Dendritic cell treated with granulocyte-macrophage colony-stimulating factor and Interleukin-4, amounts not matched to agents 40 ng/mL and 50 ng/mL, for 4 days (primary cell): ENCODE measurements at regions not wholly inside any gene's neighbourhood (a gene's known extent, or its start where the extent isn't known, plus 50 kb on each side); places are given as distances from the start of the nearest gene placed in this dataset.

Source experiments
- H3K27ac Mint-ChIP-seq: one replicate; pipeline ENCODE4 v1.8.0; 2022; ENCODE audit warnings: mild to moderate bottlenecking, mixed read lengths
- H3K27me3 Mint-ChIP-seq: one replicate; pipeline ENCODE4 v1.8.0; 2022; ENCODE audit warnings: mild to moderate bottlenecking, mixed read lengths
- H3K36me3 Mint-ChIP-seq: one replicate; pipeline ENCODE4 v1.8.0; 2022; ENCODE audit warnings: low read depth, mixed read lengths
- H3K4me1 Mint-ChIP-seq: one replicate; pipeline ENCODE4 v1.8.0; 2022; ENCODE audit warnings: low read depth, mixed read lengths
- H3K4me3 Mint-ChIP-seq: one replicate; pipeline ENCODE4 v1.8.0; 2022; ENCODE audit warnings: mild to moderate bottlenecking, moderate library complexity, mixed read lengths
- H3K9me3 Mint-ChIP-seq: one replicate; pipeline ENCODE4 v1.8.0; 2022; ENCODE audit warnings: mixed read lengths
- intact Hi-C: fragments of 100-400 bp; cut with micrococcal nuclease; formaldehyde crosslinking; loops from one replicate; pipeline ENCODE4 v1.15.0; 2022

- Mint-ChIP-seq H3K27me3 (no peaks in the 10 kb centered on the region), H3K4me3 (no peak overlapping the region), H3K9me3 (no peaks in the 10 kb centered on the region), H3K4me1 (peaks cover 3% of the 10 kb centered on the region), H3K27ac (no peak overlapping the region), H3K36me3 (no peaks in the 10 kb centered on the region)
- intact Hi-C loops: no loop called here
Observed at GRCh38 chr2:57918126-57918525, 128.5 kb upstream of the VRK2 start.

- Mint-ChIP-seq H3K27ac (no peak overlapping the region), H3K36me3 (no peaks in the 10 kb centered on the region), H3K9me3 (no peaks in the 10 kb centered on the region), H3K4me3 (no peak overlapping the region), H3K27me3 (no peaks in the 10 kb centered on the region), H3K4me1 (peaks cover 10% of the 10 kb centered on the region)
- intact Hi-C loops: no loop called here
Observed at GRCh38 chr2:57920342-57920939, 126.2 kb upstream of the VRK2 start.

DNA sequence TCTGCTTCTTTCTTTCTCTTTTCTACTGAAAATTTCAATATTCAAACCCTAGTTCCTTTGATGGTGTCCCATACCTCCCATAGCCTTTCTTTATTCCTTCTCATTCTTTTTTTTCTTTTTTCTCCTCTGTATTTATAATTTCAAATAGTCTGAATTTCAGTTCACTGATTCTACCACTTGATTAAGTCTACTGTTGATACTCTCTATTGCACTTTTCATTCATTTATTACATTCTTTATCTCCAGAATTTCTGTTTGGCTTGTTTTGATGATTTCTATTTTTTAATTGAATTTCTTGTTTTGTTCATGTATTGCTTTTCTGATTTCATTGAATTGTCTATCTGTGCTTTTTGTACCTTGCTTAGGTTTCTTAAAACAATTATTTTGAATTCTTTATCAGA, 111.9 kb upstream of the VRK2 start:
- no peak overlapping the region for H3K27ac Mint-ChIP-seq
- H3K9me3 Mint-ChIP-seq: peaks cover 60% of the 10 kb centered on the region
- H3K4me3 Mint-ChIP-seq: no peak overlapping the region
- H3K36me3 Mint-ChIP-seq: no peaks in the 10 kb centered on the region
- H3K4me1 Mint-ChIP-seq: no peaks in the 10 kb centered on the region
- intact Hi-C loops: no loop called here
- no peaks in the 10 kb centered on the region for H3K27me3 Mint-ChIP-seq

GRCh38 chr2:57936216-57936615, 110.4 kb upstream of the VRK2 start:
- peaks cover 46% of the 10 kb centered on the region for H3K9me3 Mint-ChIP-seq
- H3K36me3 Mint-ChIP-seq: no peaks in the 10 kb centered on the region
- no peaks in the 10 kb centered on the region for H3K4me1 Mint-ChIP-seq
- intact Hi-C loops: no loop called here
- no peaks in the 10 kb centered on the region for H3K27me3 Mint-ChIP-seq
- no peak overlapping the region for H3K4me3 Mint-ChIP-seq
- H3K27ac Mint-ChIP-seq: no peak overlapping the region

GRCh38 chr2:57937456-57937855, 109.2 kb upstream of the VRK2 start:
- Mint-ChIP-seq H3K27ac (no peak overlapping the region), H3K36me3 (no peaks in the 10 kb centered on the region), H3K9me3 (peaks cover 42% of the 10 kb centered on the region), H3K4me1 (no peaks in the 10 kb centered on the region), H3K4me3 (no peak overlapping the region), H3K27me3 (no peaks in the 10 kb centered on the region)
- intact Hi-C loops: no loop called here

- H3K4me3 Mint-ChIP-seq: no peak overlapping the region
- intact Hi-C loops: no loop called here
- H3K4me1 Mint-ChIP-seq: no peaks in the 10 kb centered on the region
- H3K27me3 Mint-ChIP-seq: no peaks in the 10 kb centered on the region
- no peak overlapping the region for H3K27ac Mint-ChIP-seq
- H3K9me3 Mint-ChIP-seq: peaks cover 2% of the 10 kb centered on the region
- H3K36me3 Mint-ChIP-seq: no peaks in the 10 kb centered on the region
Observed at GRCh38 chr2:57941816-57942215, 104.8 kb upstream of the VRK2 start.

DNA sequence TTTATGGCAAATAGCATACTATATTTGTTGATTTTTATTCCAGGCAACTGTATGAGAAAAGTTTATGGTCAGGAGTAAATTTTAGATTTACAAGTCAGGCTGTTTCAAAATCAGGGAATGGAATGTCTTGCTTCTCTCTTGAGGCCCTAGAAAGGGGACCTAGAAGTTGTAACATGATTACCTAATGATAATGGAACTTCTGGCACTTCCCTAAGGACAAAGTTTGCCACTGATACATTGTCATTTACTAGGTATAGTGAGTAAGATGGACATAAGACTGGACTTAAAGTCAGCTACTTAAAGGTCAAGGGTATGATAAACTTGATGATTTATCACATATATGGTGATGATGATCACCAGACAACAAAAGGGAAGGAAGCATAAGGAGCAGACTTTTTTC, 103.3 kb upstream of the VRK2 start:
- no peak overlapping the region for H3K4me3 Mint-ChIP-seq
- no peaks in the 10 kb centered on the region for H3K4me1 Mint-ChIP-seq
- no peaks in the 10 kb centered on the region for H3K27me3 Mint-ChIP-seq
- no peak overlapping the region for H3K27ac Mint-ChIP-seq
- intact Hi-C loops: no loop called here
- peaks cover 7% of the 10 kb centered on the region for H3K9me3 Mint-ChIP-seq
- no peaks in the 10 kb centered on the region for H3K36me3 Mint-ChIP-seq

DNA sequence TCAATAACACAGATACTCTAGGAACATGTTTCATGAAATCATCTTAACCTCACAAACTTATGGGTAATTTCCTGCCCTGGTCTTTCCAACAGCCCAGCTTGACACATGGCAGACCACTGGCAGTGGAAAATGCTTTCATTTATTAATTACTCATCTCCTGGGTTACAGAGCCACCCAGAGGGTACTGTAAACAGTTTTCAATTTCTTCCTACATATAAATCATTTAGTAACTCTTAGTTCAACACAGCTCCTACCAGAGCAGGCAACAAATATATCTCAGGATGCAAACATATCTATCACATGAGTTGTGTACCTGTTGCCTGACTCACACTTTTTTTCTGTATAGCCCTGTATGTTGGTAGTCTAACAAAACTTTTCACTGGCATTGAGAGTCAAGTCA, 99.2 kb upstream of the VRK2 start:
- no peak overlapping the region for H3K27ac Mint-ChIP-seq
- no peak overlapping the region for H3K4me3 Mint-ChIP-seq
- no peaks in the 10 kb centered on the region for H3K4me1 Mint-ChIP-seq
- intact Hi-C loops: no loop called here
- no peaks in the 10 kb centered on the region for H3K27me3 Mint-ChIP-seq
- peaks cover 7% of the 10 kb centered on the region for H3K9me3 Mint-ChIP-seq
- no peaks in the 10 kb centered on the region for H3K36me3 Mint-ChIP-seq

DNA sequence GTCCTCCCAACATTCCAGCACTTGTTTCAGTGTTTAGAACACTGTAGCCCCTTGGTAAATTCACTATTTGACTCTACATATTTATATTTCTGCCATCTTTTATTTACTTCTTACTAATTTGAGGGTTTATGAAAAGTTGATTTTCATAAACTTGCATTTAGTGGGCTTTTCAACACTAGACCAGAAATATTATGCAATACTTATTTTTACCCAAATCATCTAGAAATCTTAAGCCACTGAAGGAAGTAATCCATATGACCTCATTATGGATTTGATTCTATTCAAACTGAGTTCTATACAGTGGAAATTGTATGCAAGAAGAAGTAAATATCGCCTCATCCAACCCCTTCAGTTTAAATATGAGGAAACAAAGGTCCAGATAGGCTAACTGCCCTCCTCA, 92.6 kb upstream of the VRK2 start:
- H3K9me3 Mint-ChIP-seq: no peaks in the 10 kb centered on the region
- no peaks in the 10 kb centered on the region for H3K4me1 Mint-ChIP-seq
- no peaks in the 10 kb centered on the region for H3K27me3 Mint-ChIP-seq
- intact Hi-C loops: no loop called here
- no peak overlapping the region for H3K27ac Mint-ChIP-seq
- no peak overlapping the region for H3K4me3 Mint-ChIP-seq
- H3K36me3 Mint-ChIP-seq: no peaks in the 10 kb centered on the region

GRCh38 chr2:57957238-57957637, 89.4 kb upstream of the VRK2 start:
- no peaks in the 10 kb centered on the region for H3K9me3 Mint-ChIP-seq
- intact Hi-C loops: no loop called here
- no peak overlapping the region for H3K27ac Mint-ChIP-seq
- H3K4me1 Mint-ChIP-seq: no peaks in the 10 kb centered on the region
- H3K36me3 Mint-ChIP-seq: no peaks in the 10 kb centered on the region
- no peak overlapping the region for H3K4me3 Mint-ChIP-seq
- H3K27me3 Mint-ChIP-seq: no peaks in the 10 kb centered on the region

DNA sequence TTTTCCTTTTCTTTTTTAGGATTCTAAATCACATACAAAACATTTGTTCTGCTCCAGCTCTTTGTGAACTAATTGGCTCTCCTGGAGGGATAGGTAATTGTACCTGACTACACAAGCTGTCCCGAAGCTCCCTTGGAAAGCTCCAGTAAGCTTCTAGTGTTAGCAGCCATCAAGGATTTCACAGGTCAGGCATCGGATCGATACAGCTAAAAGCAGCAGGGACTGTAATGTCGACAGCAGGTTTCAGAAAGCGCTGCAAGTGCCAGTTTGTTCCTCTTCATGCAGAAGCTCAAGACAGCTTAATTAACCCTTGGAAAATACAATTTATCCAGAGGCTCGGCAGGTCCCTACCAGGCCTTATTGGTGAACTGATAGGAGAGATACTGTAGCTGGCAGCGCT, 87.2 kb upstream of the VRK2 start:
- intact Hi-C loops: no loop called here
- no peaks in the 10 kb centered on the region for H3K27me3 Mint-ChIP-seq
- no peaks in the 10 kb centered on the region for H3K36me3 Mint-ChIP-seq
- no peaks in the 10 kb centered on the region for H3K4me1 Mint-ChIP-seq
- no peak overlapping the region for H3K4me3 Mint-ChIP-seq
- H3K9me3 Mint-ChIP-seq: no peaks in the 10 kb centered on the region
- no peak overlapping the region for H3K27ac Mint-ChIP-seq

- no peaks in the 10 kb centered on the region for H3K9me3 Mint-ChIP-seq
- no peak overlapping the region for H3K27ac Mint-ChIP-seq
- no peak overlapping the region for H3K4me3 Mint-ChIP-seq
- no peaks in the 10 kb centered on the region for H3K36me3 Mint-ChIP-seq
- intact Hi-C loops: no loop called here
- no peaks in the 10 kb centered on the region for H3K27me3 Mint-ChIP-seq
- no peaks in the 10 kb centered on the region for H3K4me1 Mint-ChIP-seq
Observed at GRCh38 chr2:57962861-57963260, 83.7 kb upstream of the VRK2 start.

DNA sequence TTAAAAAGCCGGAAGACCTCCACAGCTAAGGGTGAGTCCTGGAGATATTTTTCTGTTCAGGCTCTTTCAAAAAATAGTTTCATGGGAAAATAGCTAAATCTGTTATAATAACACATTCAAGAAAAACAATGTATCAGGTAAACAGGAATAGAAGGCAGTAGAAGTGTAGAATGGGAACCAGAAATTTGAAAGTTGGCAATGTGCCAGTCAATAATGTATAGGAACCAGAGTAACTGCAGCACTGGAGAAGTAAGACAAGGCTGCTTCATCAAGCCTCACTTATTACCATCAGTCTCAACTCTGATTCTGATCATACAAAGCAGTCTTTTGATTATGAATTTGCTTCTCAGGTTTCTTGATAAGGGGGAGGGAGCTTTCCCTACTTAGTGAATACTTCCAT, 81.4 kb upstream of the VRK2 start:
- Mint-ChIP-seq H3K9me3 (no peaks in the 10 kb centered on the region), H3K36me3 (no peaks in the 10 kb centered on the region), H3K27me3 (no peaks in the 10 kb centered on the region), H3K4me3 (no peak overlapping the region), H3K4me1 (no peaks in the 10 kb centered on the region), H3K27ac (no peak overlapping the region)
- intact Hi-C loops: no loop called here

DNA sequence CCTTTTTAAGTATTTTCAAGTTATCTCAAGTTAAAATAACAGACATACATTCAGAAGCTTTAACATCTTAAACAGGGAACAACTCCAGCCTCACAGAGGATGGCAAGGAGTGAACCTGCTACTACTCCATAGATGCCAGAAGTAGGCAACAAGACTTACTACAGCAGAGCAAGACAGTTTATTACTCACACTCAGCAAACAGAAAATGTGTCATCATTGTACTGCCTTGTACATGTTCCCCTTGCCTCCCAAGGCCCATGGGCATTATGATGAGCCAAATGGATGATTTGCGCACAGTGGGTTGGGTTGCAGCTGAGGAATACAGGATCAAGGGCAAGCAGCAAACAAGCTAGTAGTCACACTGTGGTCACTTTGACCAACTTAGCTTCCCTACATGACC, 80.6 kb upstream of the VRK2 start:
- intact Hi-C loops: no loop called here
- Mint-ChIP-seq H3K27me3 (no peaks in the 10 kb centered on the region), H3K36me3 (no peaks in the 10 kb centered on the region), H3K4me3 (no peak overlapping the region), H3K27ac (no peak overlapping the region), H3K4me1 (no peaks in the 10 kb centered on the region), H3K9me3 (no peaks in the 10 kb centered on the region)

DNA sequence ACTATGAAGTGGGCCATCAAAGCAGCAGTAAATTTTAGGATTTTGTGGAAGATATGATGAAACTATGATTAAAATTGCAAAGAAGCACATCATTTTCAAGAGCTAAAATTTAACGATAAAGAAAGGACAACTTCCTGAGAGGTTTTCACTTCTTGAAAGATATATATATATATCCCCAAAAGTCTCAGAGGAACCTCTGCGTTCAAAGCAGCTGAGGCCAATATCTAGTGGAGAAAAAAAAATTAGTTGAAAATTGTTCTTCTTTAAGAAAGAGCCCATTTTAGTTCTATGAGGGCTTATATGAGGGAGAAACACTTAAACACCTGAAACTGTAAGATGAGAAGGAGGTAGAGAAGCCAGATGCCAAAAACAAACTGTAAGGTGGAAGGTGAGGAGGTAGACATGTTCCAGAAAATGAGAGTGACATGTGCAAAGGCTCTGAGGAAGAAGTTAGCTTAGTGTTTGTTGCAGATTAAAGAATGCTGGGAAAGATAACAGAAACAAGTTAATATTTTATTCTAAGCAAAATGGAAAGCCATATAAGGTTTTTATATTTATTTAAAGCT, 72.9 kb upstream of the VRK2 start:
- Mint-ChIP-seq H3K4me1 (no peaks in the 10 kb centered on the region), H3K4me3 (no peak overlapping the region), H3K27ac (no peak overlapping the region), H3K27me3 (no peaks in the 10 kb centered on the region), H3K9me3 (peaks cover 6% of the 10 kb centered on the region), H3K36me3 (no peaks in the 10 kb centered on the region)
- intact Hi-C loops: no loop called here
